ENCODE measurements at regions not wholly inside any gene's neighbourhood (a gene's known extent, or its start where the extent isn't known, plus 50 kb on each side); places are given as distances from the start of the nearest gene placed in this dataset.

- DNase-seq = no peak
Measured at GRCh38 chr20:10724449-10725173, 50.8 kb upstream of the JAG1 start.

GRCh38 chr20:10728873-10729670 lies 55.3 kb upstream of the JAG1 start:
- no peak for DNase-seq

- DNase-seq = no peak
Measured at GRCh38 chr20:10729785-10730184, 56.0 kb upstream of the JAG1 start.

- no peak for DNase-seq
Measured at GRCh38 chr20:10730629-10731183, 56.9 kb upstream of the JAG1 start.

- no peak for DNase-seq
Measured at GRCh38 chr20:10731190-10731965, 57.6 kb upstream of the JAG1 start.

GRCh38 chr20:10733122-10733521 lies 59.3 kb upstream of the JAG1 start:
- DNase-seq = no peak

GRCh38 chr20:10735195-10735949 lies 61.6 kb upstream of the JAG1 start:
- DNase-seq = no peak

- no peak for DNase-seq
Measured at GRCh38 chr20:10739134-10739533, 65.3 kb upstream of the JAG1 start.

- no peak for DNase-seq
Measured at GRCh38 chr20:10739566-10739965, 65.8 kb upstream of the JAG1 start.

- DNase-seq = peak; percentile 20
Measured at GRCh38 chr20:10741060-10741459, 67.3 kb upstream of the JAG1 start.

- no peak for DNase-seq
Measured at GRCh38 chr20:10745790-10746189, 72.0 kb upstream of the JAG1 start.

- DNase-seq = no peak
Measured at GRCh38 chr20:10747019-10747418, 73.2 kb upstream of the JAG1 start.

GRCh38 chr20:10749084-10749483 lies 75.3 kb upstream of the JAG1 start:
- DNase-seq = no peak

GRCh38 chr20:10752206-10752605 lies 78.4 kb upstream of the JAG1 start:
- DNase-seq = no peak

GRCh38 chr20:10754824-10755223 lies 81.0 kb upstream of the JAG1 start:
- no peak for DNase-seq

GRCh38 chr20:10758446-10758845 lies 84.6 kb upstream of the JAG1 start:
- DNase-seq = no peak

- no peak for DNase-seq
Measured at GRCh38 chr20:10761232-10761631, 87.4 kb upstream of the JAG1 start.

- no peak for DNase-seq
Measured at GRCh38 chr20:10761786-10762185, 88.0 kb upstream of the JAG1 start.

GRCh38 chr20:10762216-10762615 lies 88.4 kb upstream of the JAG1 start:
- DNase-seq = no peak

GRCh38 chr20:10763112-10763511 lies 89.3 kb upstream of the JAG1 start:
- no peak for DNase-seq

- no peak for DNase-seq
Measured at GRCh38 chr20:10769700-10770099, 95.9 kb upstream of the JAG1 start.

- no peak for DNase-seq
Measured at GRCh38 chr20:10770753-10771152, 97.0 kb upstream of the JAG1 start.

Data from right hindlimb (tissue), 1 donor.